ENCODE measurements at regions not wholly inside any gene's neighbourhood (a gene's known extent, or its start where the extent isn't known, plus 50 kb on each side); places are given as distances from the start of the nearest gene placed in this dataset.

GRCh38 chr22:25451480-25452114, 112.9 kb upstream of the GRK3 start:
- TF ChIP-seq CTCF (IDR thresholded peaks at IDR 0.05; ENCODE audit: low read depth, low read length) (no peak), POLR2A (IDR thresholded peaks at IDR 0.05; ENCODE audit: extremely low read depth, insufficient read length) (no peak), MAX (IDR thresholded peaks at IDR 0.05; ENCODE audit: low read depth, low read length) (no peak), MYC (IDR thresholded peaks at IDR 0.05; ENCODE audit: low read depth, low read length) (no peak)
